ACC112 (cell line): ENCODE measurements at regions not wholly inside any gene's neighbourhood (a gene's known extent, or its start where the extent isn't known, plus 50 kb on each side); places are given as distances from the start of the nearest gene placed in this dataset.

ENCODE experiments used
- H2AFZ ChIP-seq: fragments of 200-600 bp; sonication (generic); one replicate; pipeline ENCODE4 v1.6.0; 2017; ENCODE audit warnings: antibody characterized with exemption, low read length; ENCODE audit not compliant: unreplicated experiment
- H3K27ac ChIP-seq: fragments of 200-600 bp; sonication (generic); 2 replicates; pipeline ENCODE4 v1.5.1; 2014; ENCODE audit warnings: low read depth, mild to moderate bottlenecking, antibody characterized with exemption, low read length, moderate library complexity
- H3K27me3 ChIP-seq: fragments of 200-600 bp; sonication (generic); 2 replicates; pipeline ENCODE4 v1.6.1; 2014; ENCODE audit warnings: mild to moderate bottlenecking, antibody characterized with exemption, low read length, moderate library complexity, mixed read lengths; ENCODE audit not compliant: insufficient read depth
- H3K36me3 ChIP-seq: fragments of 200-600 bp; sonication (generic); 2 replicates; pipeline ENCODE4 v1.6.1; 2016; ENCODE audit warnings: mild to moderate bottlenecking, antibody characterized with exemption, low read length, moderate library complexity, mixed read lengths; ENCODE audit not compliant: insufficient read depth
- H3K4me1 ChIP-seq: fragments of 200-600 bp; sonication (generic); one replicate; pipeline ENCODE4 v1.6.1; 2016; ENCODE audit warnings: low read length, mixed read lengths; ENCODE audit not compliant: insufficient read depth, unreplicated experiment, control insufficient read depth
- H3K4me3 ChIP-seq: fragments of 200-600 bp; sonication (generic); 2 replicates; pipeline ENCODE4 v1.5.1; 2014; ENCODE audit warnings: mild to moderate bottlenecking, low read depth, low read length
- H3K79me2 ChIP-seq: fragments of 200-600 bp; sonication (generic); one replicate; pipeline ENCODE4 v1.6.0; 2016; ENCODE audit warnings: low read length; ENCODE audit not compliant: control insufficient read depth, unreplicated experiment, insufficient read depth

- Histone ChIP-seq H3K4me1 (peaks cover 68% of the 10 kb centered on the region), H3K79me2 (no peaks in the 10 kb centered on the region), H3K27ac (peak overlapping the region; percentile 96), H3K4me3 (no peak overlapping the region), H2AFZ (no peak overlapping the region), H3K36me3 (no peaks in the 10 kb centered on the region), H3K27me3 (no peaks in the 10 kb centered on the region)
These were observed 106.4 kb upstream of the KLF6 start for GRCh38 chr10:3891396-3891795.

- no peak overlapping the region for H2AFZ ChIP-seq
- peak overlapping the region; percentile 99 for H3K27ac ChIP-seq
- no peaks in the 10 kb centered on the region for H3K36me3 ChIP-seq
These were observed 105.8 kb upstream of the KLF6 start for GRCh38 chr10:3890602-3891352.

GRCh38 chr10:3889961-3890522 lies 105.0 kb upstream of the KLF6 start:
- peak overlapping the region; percentile 99 for H3K27ac ChIP-seq
- peaks cover 59% of the 10 kb centered on the region for H3K4me1 ChIP-seq
- peak overlapping the region; percentile 67 for H2AFZ ChIP-seq

More at GRCh38 chr10:3890602-3891352, 105.8 kb upstream of the KLF6 start:
- Histone ChIP-seq H3K27me3 (no peaks in the 10 kb centered on the region), H3K4me1 (peaks cover 65% of the 10 kb centered on the region), H3K79me2 (no peaks in the 10 kb centered on the region), H3K4me3 (no peak overlapping the region)

DNA sequence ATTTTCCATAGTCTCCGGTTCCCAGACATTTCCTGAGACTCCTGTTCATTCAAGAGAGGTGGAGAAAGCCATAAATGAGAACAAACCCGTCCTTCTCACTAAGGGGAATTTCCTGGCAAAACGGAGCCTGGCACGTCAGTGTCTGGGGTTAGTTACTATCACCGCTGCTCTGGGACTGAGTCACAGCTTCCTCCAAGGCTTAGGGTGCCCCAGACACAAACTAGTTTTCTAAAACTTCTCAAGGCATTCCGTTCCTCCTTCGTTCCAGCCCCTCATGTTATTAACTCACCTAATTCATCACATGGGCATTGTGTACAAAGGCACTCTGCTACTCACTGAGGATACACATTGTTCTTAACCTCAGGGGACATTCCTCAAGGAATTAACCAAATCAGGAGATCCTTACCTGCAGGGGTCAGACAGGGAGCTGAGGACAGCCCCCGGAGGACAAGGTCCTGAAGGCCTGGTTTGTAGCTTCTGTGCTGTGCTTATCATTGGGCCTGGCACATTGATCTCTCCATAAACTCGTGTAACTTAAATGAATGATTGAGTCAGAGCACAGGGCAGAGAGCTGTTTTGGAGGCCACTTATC lies 103.0 kb upstream of the KLF6 start:
- H3K79me2 ChIP-seq: no peaks in the 10 kb centered on the region
- 0 out of 2 replicates have a peak overlapping the region, but pooled peaks have one; percentile 4 for H3K4me3 ChIP-seq
- no peaks in the 10 kb centered on the region for H3K36me3 ChIP-seq
- peak overlapping the region; percentile 27 for H2AFZ ChIP-seq
- H3K27me3 ChIP-seq: no peaks in the 10 kb centered on the region
- peaks cover 50% of the 10 kb centered on the region for H3K4me1 ChIP-seq
- peak overlapping the region; percentile 99 for H3K27ac ChIP-seq

More at GRCh38 chr10:3889961-3890522, 105.0 kb upstream of the KLF6 start:
- H3K36me3 ChIP-seq: no peaks in the 10 kb centered on the region
- no peaks in the 10 kb centered on the region for H3K79me2 ChIP-seq
- peak overlapping the region; percentile 38 for H3K4me3 ChIP-seq
- H3K27me3 ChIP-seq: no peaks in the 10 kb centered on the region

GRCh38 chr10:3887404-3887803 lies 102.4 kb upstream of the KLF6 start:
- H3K4me1 ChIP-seq: peaks cover 44% of the 10 kb centered on the region
- H3K79me2 ChIP-seq: no peaks in the 10 kb centered on the region
- peak overlapping the region; percentile 15 for H3K4me3 ChIP-seq
- H3K36me3 ChIP-seq: no peaks in the 10 kb centered on the region
- H3K27ac ChIP-seq: peak overlapping the region; percentile 99
- H3K27me3 ChIP-seq: no peaks in the 10 kb centered on the region
- no peak overlapping the region for H2AFZ ChIP-seq

DNA sequence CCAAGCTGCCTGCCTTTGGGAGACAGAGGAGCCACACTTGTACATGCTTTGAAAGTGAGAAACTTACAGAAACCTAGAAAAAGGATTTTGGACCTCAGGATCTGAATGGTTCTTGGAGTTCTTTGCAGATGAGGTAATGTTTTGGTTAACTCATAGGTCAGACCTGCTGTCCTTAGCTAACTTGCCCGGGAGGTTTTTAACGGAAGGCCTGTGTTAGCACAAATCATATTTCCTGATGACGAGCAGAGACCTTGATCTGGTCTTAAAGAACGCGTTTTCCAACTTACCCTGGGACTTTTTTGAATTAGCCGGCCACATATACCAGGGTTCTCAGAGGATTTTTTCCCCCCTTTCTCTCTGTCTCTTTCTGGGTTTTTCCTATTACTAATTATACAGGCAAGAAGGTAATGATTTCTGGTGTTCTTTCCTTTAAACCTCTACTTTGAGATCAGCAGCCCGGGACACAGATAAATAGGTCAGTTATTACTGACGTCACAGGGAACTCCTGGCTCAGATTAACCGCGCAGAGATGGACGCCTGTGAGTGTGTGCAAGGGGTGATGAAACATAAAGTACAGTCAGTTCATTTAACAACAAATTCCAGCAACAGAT lies 101.7 kb upstream of the KLF6 start:
- Histone ChIP-seq H3K4me1 (peaks cover 41% of the 10 kb centered on the region), H3K27ac (peak overlapping the region; percentile 99), H3K4me3 (peak overlapping the region; percentile 15), H3K36me3 (no peaks in the 10 kb centered on the region), H3K79me2 (no peaks in the 10 kb centered on the region), H2AFZ (no peak overlapping the region), H3K27me3 (no peaks in the 10 kb centered on the region)

- no peaks in the 10 kb centered on the region for H3K79me2 ChIP-seq
- peak overlapping the region; percentile 15 for H3K4me3 ChIP-seq
- peak overlapping the region; percentile 99 for H3K27ac ChIP-seq
- H2AFZ ChIP-seq: no peak overlapping the region
- H3K36me3 ChIP-seq: no peaks in the 10 kb centered on the region
- no peaks in the 10 kb centered on the region for H3K27me3 ChIP-seq
- H3K4me1 ChIP-seq: peaks cover 41% of the 10 kb centered on the region
These were observed 101.2 kb upstream of the KLF6 start for GRCh38 chr10:3886191-3886590.

DNA sequence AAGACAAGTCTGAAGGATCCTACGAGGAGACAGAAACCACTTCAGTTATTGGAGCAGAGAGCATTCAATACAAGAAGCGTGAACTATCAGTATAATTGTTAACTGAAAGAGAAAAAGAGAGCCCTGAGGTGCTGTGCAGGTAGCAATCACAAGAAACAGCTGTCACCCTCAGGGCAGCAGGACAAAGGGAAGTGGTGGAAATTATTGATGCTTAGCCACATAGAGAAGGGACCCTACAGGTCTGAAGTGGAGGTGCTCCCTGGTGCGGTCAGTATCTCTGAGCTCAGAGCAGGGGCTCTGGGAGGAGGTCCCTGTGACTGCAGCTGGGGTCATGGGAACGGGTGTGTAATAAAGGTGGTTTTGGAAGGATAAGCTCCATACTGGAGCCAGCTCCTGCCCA lies 97.8 kb upstream of the KLF6 start:
- Histone ChIP-seq H3K36me3 (no peaks in the 10 kb centered on the region), H3K4me3 (no peak overlapping the region), H3K27me3 (no peaks in the 10 kb centered on the region), H3K4me1 (peaks cover 17% of the 10 kb centered on the region), H3K79me2 (no peaks in the 10 kb centered on the region), H2AFZ (no peak overlapping the region), H3K27ac (no peak overlapping the region)

DNA sequence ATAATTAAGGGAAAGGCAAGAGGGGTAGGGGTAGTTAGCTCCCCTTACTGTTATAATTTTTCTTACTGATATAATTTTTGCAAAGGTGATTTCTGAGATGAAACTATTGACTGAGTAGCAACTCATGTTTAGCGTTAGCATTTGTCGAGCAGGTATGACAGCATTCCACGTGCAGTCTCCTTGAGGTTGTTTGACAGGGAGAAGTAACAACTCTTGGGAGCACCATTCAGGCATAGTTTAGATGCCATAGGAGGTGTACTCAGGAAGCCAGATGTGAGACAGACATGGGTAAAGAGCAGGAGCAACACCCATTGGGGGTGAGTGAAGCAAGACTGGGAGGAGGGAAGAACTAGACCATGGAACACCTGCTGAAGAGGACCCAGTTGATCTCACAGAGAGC lies 96.6 kb upstream of the KLF6 start:
- no peak overlapping the region for H3K27ac ChIP-seq
- H3K36me3 ChIP-seq: no peaks in the 10 kb centered on the region
- no peak overlapping the region for H2AFZ ChIP-seq
- peaks cover 17% of the 10 kb centered on the region for H3K4me1 ChIP-seq
- no peaks in the 10 kb centered on the region for H3K79me2 ChIP-seq
- no peaks in the 10 kb centered on the region for H3K27me3 ChIP-seq
- no peak overlapping the region for H3K4me3 ChIP-seq

GRCh38 chr10:3879073-3879472 lies 94.1 kb upstream of the KLF6 start:
- H3K36me3 ChIP-seq: no peaks in the 10 kb centered on the region
- H3K27ac ChIP-seq: no peak overlapping the region
- H3K79me2 ChIP-seq: no peaks in the 10 kb centered on the region
- H3K4me3 ChIP-seq: no peak overlapping the region
- H3K4me1 ChIP-seq: peaks cover 15% of the 10 kb centered on the region
- no peaks in the 10 kb centered on the region for H3K27me3 ChIP-seq
- H2AFZ ChIP-seq: no peak overlapping the region
